Esophagus squamous epithelium (tissue), 4 donors: ENCODE measurements at regions not wholly inside any gene's neighbourhood (a gene's known extent, or its start where the extent isn't known, plus 50 kb on each side); places are given as distances from the start of the nearest gene placed in this dataset.

ENCODE experiments used
- POLR2A ChIP-seq, 4 donors: fragments of 450-650 bp; IDR thresholded peaks; one replicate each; pipeline ENCODE4 v1.6.1; 2017; ENCODE audit warnings: antibody characterized with exemption in 4 of 4, mild to moderate bottlenecking in 4 of 4, moderate library complexity in 3 of 4
- TF ChIP-seq, protein P1 (sequence below), 6 experiments: fragments of 450-650 bp in 4 of 6; fragments of 200-600 bp in 2 of 6; sonication (generic) in 2 of 6; IDR thresholded peaks; one replicate each; pipeline ENCODE4 v1.5.1; 2016 to 2019; ENCODE audit warnings: antibody characterized with exemption in 6 of 6, mild to moderate bottlenecking in 4 of 6, moderate library complexity in 4 of 6

DNA sequence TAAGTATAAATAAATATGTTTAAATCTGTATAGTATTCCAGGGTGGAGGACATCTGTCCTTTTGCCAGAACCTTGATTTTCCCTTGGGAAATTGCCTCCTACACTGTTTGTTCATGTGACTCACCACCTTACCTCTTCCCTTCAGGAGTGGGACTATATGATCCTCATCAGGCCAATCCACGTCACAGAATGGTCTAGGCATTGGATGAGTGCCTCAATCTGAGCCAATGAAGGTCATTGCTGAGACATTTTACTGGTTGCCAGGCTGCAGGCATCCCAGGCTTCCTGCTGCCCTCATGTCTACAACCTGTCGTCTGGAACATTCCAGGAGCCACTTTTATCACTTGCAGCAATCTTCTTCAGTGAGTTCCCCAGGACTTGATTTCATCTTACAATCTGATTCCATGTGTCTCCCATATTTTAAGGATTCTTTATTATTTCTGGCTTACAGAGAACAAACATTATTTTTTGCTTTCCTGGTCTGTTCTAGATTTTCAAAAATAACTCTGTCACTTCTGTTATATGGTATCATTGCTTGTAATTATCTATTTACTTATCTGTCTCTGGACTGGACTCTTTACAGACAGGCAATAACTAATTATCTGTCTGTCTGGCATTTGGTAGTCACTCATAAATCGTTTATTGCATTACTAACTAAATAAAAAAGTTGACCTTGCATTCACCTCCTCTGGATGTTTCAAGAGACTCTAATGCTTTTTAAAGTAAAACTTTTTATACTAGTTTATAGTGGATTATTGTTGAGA, 107.3 kb upstream of the APC start:
- TF ChIP-seq POLR2A (IDR thresholded peaks at IDR 0.05) = no peak
- TF ChIP-seq, protein P1, sequence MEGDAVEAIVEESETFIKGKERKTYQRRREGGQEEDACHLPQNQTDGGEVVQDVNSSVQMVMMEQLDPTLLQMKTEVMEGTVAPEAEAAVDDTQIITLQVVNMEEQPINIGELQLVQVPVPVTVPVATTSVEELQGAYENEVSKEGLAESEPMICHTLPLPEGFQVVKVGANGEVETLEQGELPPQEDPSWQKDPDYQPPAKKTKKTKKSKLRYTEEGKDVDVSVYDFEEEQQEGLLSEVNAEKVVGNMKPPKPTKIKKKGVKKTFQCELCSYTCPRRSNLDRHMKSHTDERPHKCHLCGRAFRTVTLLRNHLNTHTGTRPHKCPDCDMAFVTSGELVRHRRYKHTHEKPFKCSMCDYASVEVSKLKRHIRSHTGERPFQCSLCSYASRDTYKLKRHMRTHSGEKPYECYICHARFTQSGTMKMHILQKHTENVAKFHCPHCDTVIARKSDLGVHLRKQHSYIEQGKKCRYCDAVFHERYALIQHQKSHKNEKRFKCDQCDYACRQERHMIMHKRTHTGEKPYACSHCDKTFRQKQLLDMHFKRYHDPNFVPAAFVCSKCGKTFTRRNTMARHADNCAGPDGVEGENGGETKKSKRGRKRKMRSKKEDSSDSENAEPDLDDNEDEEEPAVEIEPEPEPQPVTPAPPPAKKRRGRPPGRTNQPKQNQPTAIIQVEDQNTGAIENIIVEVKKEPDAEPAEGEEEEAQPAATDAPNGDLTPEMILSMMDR (IDR thresholded peaks at IDR 0.05) = no peak
